HG02973 (cell line): ENCODE measurements at regions not wholly inside any gene's neighbourhood (a gene's known extent, or its start where the extent isn't known, plus 50 kb on each side); places are given as distances from the start of the nearest gene placed in this dataset.

Experiments
- ATAC-seq: cut with Tn5 transposase; IDR thresholded peaks from one replicate; pipeline ENCODE4 v1.9.1; 2021; ENCODE audit warnings: moderate library complexity; ENCODE audit not compliant: unreplicated experiment

- ATAC-seq, result no peak
Measured at GRCh38 chr2:134109725-134110124, 144.1 kb upstream of the MGAT5 start.

GRCh38 chr2:134110532-134110931 lies 143.3 kb upstream of the MGAT5 start:
- ATAC-seq, result no peak

DNA sequence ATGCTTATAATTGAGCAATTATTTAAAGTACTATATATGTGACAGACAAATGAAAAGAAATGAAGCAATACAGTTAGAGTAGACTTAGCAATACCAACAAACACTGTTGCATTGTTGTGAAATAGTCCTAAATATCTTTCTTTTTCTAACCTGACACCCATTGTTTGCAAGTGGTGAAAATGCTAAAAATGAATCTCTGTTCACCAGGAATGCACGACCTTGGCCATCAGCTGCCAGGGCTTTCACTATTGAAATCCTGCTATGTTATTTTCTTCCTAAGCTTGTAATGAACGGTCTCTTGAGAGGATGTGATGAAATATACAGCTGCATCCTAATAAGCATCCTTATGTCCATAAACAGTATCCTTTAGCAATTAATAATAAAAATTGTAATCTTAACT lies 136.2 kb upstream of the MGAT5 start:
- no peak for ATAC-seq

GRCh38 chr2:134118279-134119116 lies 135.4 kb upstream of the MGAT5 start:
- ATAC-seq, result peak; percentile 51

- ATAC-seq, result peak; percentile 8
Measured at GRCh38 chr2:134119117-134119712, 134.7 kb upstream of the MGAT5 start.

GRCh38 chr2:134119713-134120405 lies 134.0 kb upstream of the MGAT5 start:
- peak; percentile 46 for ATAC-seq

GRCh38 chr2:134120406-134120732 lies 133.5 kb upstream of the MGAT5 start:
- no peak for ATAC-seq

GRCh38 chr2:134120733-134121630 lies 132.9 kb upstream of the MGAT5 start:
- ATAC-seq, result peak; percentile 35

DNA sequence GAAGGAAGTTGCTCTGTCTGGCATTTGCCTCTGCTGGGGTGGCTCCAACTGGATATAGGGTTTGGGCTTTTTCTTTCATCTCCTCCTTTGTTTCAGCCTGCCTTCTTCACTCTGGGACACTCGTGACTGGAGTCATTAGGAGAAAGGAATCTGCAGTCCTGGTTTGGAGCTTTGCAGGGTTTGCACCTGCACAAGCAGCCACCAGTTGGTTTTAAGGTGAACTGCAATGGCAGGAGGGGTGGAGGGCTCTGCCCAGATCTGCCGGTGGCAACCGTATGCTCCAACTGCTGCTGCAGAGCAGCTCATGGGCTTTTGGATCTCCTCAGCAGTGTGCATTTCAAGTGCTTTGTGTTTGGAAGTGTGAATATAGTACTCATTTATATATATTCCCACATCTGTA lies 131.3 kb upstream of the MGAT5 start:
- no peak for ATAC-seq

DNA sequence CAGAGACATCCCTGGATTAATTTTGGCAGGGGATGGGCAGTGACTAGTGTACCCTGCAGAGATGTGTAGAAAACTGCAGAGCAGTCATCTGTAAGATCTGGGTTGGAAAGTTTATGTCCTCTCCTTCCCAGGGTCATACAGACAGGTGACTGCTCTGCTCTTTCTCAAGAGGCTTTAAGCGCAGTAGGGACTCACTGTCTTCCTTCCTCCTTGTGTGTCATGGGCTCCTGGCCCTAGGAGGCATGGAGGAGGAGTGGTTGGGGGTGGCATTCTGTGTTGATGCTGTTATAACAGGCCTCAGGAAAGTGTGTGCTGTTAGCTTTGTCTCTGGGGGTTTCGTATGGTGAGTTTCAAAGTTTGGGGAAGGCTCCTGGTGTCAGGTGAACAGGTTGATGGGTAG lies 130.5 kb upstream of the MGAT5 start:
- no peak for ATAC-seq

GRCh38 chr2:134124047-134124753 lies 129.7 kb upstream of the MGAT5 start:
- no peak for ATAC-seq

- ATAC-seq, result peak; percentile 51
Measured at GRCh38 chr2:134127496-134127895, 126.4 kb upstream of the MGAT5 start.

DNA sequence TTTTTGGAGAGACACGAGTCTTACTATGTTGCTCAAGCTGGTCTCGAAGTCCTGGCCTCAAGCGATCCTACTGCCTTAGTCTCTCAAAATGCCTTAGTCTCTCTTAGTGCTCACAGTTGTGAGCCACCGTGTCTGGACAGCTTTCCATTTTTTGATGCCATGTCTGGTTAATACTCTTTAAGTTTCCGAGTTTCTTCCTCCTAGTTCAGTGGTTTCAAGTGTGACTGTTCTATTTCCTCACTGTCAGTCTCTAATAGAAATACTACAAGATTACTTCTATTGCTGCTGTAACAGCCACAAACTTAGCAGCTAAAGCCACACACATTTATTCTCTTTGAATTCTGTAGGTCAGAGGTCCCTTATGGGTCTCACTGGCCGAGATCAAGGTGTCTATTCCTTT lies 125.1 kb upstream of the MGAT5 start:
- ATAC-seq, result no peak

DNA sequence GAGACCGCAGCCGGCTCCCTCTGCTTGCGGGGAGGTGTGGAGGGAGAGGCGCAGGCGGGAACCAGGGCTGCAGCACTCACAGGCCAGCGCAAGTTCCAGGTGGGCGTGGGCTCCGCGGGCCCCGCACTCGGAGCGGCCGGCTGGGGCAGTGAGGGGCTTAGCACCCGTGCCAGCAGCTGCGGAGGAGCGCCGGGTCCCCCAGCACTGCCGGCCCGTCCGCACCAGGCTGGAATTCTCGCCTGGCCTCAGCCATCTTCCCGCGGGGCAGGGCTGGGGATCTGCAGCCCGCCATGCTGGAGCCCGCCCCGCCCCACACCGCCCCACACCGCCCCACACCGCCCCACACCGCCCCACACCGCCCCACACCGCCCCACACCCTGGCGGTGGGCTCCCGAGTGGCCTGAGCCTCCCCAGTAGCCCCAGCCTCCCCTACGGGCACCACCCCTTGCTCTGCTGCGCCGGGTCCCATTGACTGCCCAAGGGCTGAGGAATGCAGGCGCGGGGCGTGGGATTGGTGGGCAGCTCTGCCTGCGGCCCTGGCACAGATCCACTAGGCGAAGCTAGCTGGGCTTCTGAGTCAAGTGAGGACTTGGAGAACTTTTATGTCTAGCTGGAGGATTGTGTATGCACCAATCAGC lies 123.9 kb upstream of the MGAT5 start:
- ATAC-seq, result no peak

GRCh38 chr2:134131681-134132489 lies 122.0 kb upstream of the MGAT5 start:
- no peak for ATAC-seq

DNA sequence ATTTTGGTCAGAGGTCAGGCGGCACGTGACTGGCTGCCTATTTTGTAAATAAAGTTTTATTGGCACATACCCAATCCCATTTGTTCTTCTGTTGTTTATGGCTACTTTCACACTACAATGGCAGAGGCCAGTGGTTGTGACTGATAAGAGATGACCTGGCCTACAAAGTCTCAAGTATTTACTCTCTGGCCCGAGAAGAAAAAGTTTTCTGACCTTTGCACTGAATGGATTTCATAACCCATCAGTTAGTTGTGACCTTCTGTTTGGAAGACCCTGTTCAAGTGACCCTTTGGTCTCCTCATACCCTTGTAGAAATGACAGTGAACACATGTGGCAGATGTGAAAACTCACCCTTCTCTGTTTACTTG lies 121.4 kb upstream of the MGAT5 start:
- ATAC-seq, result no peak

DNA sequence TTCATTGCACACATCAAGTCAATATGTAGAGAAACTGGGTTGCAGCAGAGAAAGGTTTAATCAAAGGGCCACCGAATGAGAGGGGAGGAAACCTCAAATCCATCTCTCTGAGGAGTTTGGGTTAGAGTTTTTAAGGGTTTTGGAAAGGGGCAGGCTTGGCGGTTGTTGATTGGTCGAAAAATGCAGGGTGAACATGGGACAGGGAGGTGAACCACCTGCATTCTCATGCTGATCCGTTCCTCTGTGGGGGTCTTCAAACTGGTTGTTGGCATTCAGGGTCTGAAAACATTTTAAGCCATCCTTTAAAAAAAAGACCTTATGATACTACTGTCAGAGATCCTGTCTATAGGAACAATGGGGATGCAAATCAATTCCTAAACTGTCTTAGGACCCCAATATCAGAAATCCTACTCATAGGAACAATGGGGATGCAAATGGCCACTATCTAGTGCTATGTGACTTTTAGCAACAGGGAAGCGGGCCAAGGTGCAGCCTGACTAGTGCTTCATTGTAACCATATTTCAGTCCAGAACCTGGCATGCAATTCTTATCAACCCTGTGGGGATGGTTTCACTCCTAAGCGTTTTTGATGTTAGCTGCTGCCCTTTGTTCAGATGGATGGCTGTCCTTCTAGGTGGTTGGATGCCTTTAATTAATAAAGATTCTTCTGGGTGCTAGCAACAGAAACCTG lies 120.1 kb upstream of the MGAT5 start:
- ATAC-seq, result no peak

DNA sequence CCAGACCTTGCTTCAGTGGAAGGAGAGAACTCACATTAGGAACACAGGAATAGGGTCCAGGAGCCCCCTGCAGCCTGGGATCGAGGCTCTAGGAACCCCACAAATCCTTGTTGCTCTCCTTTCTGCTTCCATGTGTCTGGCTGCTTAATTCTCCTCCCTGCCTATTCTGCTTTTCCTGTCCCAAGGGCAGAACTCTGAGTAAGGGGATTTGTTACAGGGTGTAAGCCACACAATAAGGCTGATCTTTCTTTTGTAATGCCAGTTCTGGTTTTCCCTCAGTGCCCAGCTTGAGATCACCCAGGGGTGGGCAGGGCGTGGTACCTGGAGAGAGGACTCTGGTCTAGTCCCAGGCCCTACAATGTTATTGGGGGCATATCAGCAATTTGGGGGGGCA lies 119.6 kb upstream of the MGAT5 start:
- ATAC-seq, result no peak

GRCh38 chr2:134134827-134135226 lies 119.0 kb upstream of the MGAT5 start:
- no peak for ATAC-seq
